ENCODE measurements at regions not wholly inside any gene's neighbourhood (a gene's known extent, or its start where the extent isn't known, plus 50 kb on each side); places are given as distances from the start of the nearest gene placed in this dataset.

DNA sequence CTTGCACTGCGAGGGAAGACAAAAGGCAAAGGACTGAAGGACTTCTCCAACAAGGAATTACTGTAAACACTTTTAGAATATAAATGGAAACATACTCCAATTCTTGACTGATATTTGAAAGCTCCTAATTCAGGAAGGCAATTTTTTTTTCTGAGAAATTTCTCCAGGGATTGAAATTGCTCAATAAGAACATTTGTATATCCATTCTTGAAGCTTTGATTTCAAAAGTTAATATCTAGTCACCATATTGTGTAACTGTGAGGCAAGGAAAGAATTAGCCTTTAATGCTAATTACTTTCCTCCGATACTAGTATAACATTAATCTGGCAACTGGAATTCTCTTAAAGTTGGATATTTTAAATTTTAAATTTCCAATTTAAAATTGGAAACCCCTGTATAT is 188.4 kb upstream of the COL1A2 start:
- TF ChIP-seq POLR2A (IDR thresholded peaks at IDR 0.05) (no peak), CTCF (IDR thresholded peaks at IDR 0.05) (no peak)

All from testis (tissue), 2 donors.